H1 (cell line): ENCODE measurements at regions not wholly inside any gene's neighbourhood (a gene's known extent, or its start where the extent isn't known, plus 50 kb on each side); places are given as distances from the start of the nearest gene placed in this dataset.

ENCODE experiments used
- CTCF ChIA-PET: fragments of 300-600 bp; sonication (Branson Sonifier 250); formaldehyde crosslinking; loops from one replicate; lab custom pipeline; 2021; ENCODE audit not compliant: partially characterized antibody; lab: Charles Lee
- POLR2A ChIA-PET: fragments of 300-600 bp; sonication (Branson Sonifier 250); formaldehyde crosslinking; loops from one replicate; lab custom pipeline; 2021; ENCODE audit warnings: inconsistent platforms; ENCODE audit not compliant: partially characterized antibody; lab: Charles Lee
- DNase-seq, 2 experiments: peaks; one replicate each; pipeline versions ENCODE4 v3.0.0 to v3.0.0-alpha.2; 2010 to 2022; ENCODE audit warnings: low spot score in 2 of 2, low read depth in 1 of 2, mixed read lengths in 1 of 2
- FAIRE-seq: peaks from 2 replicates; lab custom pipeline; 2011; peaks lifted over from hg19 to GRCh38; lab: Jason Lieb, UNC
- H2AFZ ChIP-seq: 2 replicates; pipeline ENCODE4 v1.8.1; 2012; ENCODE audit warnings: low read length, inconsistent platforms
- H2AK5ac ChIP-seq: 2 replicates; pipeline ENCODE4 v1.6.1; 2013; ENCODE audit warnings: low read depth, low read length
- H2BK120ac ChIP-seq: replicated peaks from 2 replicates; pipeline ENCODE3; 2013; ENCODE audit warnings: low read depth, low read length, inconsistent platforms
- H2BK12ac ChIP-seq: 2 replicates; pipeline ENCODE4 v1.6.1; 2013; ENCODE audit warnings: low read depth, low read length
- H2BK15ac ChIP-seq: 2 replicates; pipeline ENCODE4 v1.6.1; 2013; ENCODE audit warnings: low read length
- H2BK20ac ChIP-seq: 2 replicates; pipeline ENCODE4 v1.6.1; 2013; ENCODE audit warnings: low read length
- H2BK5ac ChIP-seq: 2 replicates; pipeline ENCODE4 v1.6.1; 2013; ENCODE audit warnings: low read depth, low read length
- H3K14ac ChIP-seq: 2 replicates; pipeline ENCODE4 v1.6.1; 2013; ENCODE audit warnings: inconsistent platforms; ENCODE audit not compliant: insufficient read length
- H3K18ac ChIP-seq: 2 replicates; pipeline ENCODE4 v1.6.1; 2013; ENCODE audit warnings: low read length; ENCODE audit errors: extremely low read depth
- H3K23ac ChIP-seq: 2 replicates; pipeline ENCODE4 v1.6.1; 2013; ENCODE audit warnings: inconsistent platforms; ENCODE audit not compliant: insufficient read length
- H3K23me2 ChIP-seq: 2 replicates; pipeline ENCODE4 v1.6.1; 2013; ENCODE audit warnings: low read depth, low read length
- H3K27ac ChIP-seq: 2 replicates; pipeline ENCODE4 v1.6.1; 2011; ENCODE audit warnings: low read depth, low read length, inconsistent platforms
- H3K27me3 ChIP-seq, 4 experiments: replicated peaks in 1 of 4; 1 replicate in 1 of 4; 2 replicates in 3 of 4; pipeline versions ENCODE4 v1.6.1 to v1.8.1; 2011 to 2013; ENCODE audit warnings: low read length in 3 of 4, mild to moderate bottlenecking in 3 of 4, inconsistent platforms in 2 of 4, mixed read lengths in 2 of 4, moderate library complexity in 1 of 4; ENCODE audit not compliant: control insufficient read depth in 3 of 4, insufficient read depth in 3 of 4; ENCODE audit errors: extremely low read depth in 1 of 4
- H3K36me3 ChIP-seq, 4 experiments: 2 replicates each; pipeline versions ENCODE4 v1.6.1 to v1.8.1; 2011 to 2013; ENCODE audit warnings: mild to moderate bottlenecking in 4 of 4, low read length in 3 of 4, moderate library complexity in 2 of 4, control low read depth in 1 of 4, inconsistent platforms in 1 of 4; ENCODE audit not compliant: insufficient read depth in 4 of 4, control insufficient read depth in 2 of 4
- H3K4ac ChIP-seq: replicated peaks from 2 replicates; pipeline ENCODE3; 2013; ENCODE audit warnings: low read length, low read depth, mixed read lengths, inconsistent platforms; ENCODE audit not compliant: insufficient read length
- H3K4me1 ChIP-seq, 4 experiments: replicated peaks in 1 of 4; 1 replicate in 1 of 4; 2 replicates in 3 of 4; pipeline versions ENCODE4 v1.6.1 to v1.8.1; 2011 to 2013; ENCODE audit warnings: low read length in 3 of 4, inconsistent platforms in 2 of 4, mixed read lengths in 1 of 4; ENCODE audit not compliant: insufficient read depth in 4 of 4, control insufficient read depth in 3 of 4
- H3K4me2 ChIP-seq, 2 experiments: 2 replicates each; pipeline versions ENCODE4 v1.6.1 to v1.8.1; 2011 to 2013; ENCODE audit warnings: low read depth in 2 of 2, low read length in 2 of 2, control low read depth in 1 of 2, inconsistent platforms in 1 of 2, mild to moderate bottlenecking in 1 of 2; ENCODE audit not compliant: insufficient read depth in 1 of 2
- H3K4me3 ChIP-seq, 4 experiments: fragments of 200-600, 300-600 bp in 1 of 4; sonication (generic), shearing (Covaris generic), sonication (Bioruptor Twin) in 1 of 4; 2 replicates each; pipeline versions ENCODE4 v1.5.1 to v1.8.1; 2011 to 2016; ENCODE audit warnings: low read length in 4 of 4, low read depth in 3 of 4, control low read depth in 2 of 4, inconsistent platforms in 2 of 4, mild to moderate bottlenecking in 2 of 4, mixed read lengths in 1 of 4, moderate library complexity in 1 of 4; ENCODE audit not compliant: insufficient read depth in 2 of 4; ENCODE audit errors: extremely low read depth in 1 of 4
- H3K56ac ChIP-seq: replicated peaks from 2 replicates; pipeline ENCODE3; 2013; ENCODE audit warnings: low read depth, mild to moderate bottlenecking, mixed read lengths, low read length, inconsistent platforms; ENCODE audit not compliant: insufficient read length
- H3K79me1 ChIP-seq: 2 replicates; pipeline ENCODE4 v1.6.1; 2013; ENCODE audit warnings: low read depth, low read length, control low read depth
- H3K79me2 ChIP-seq, 2 experiments: 2 replicates each; pipeline versions ENCODE4 v1.6.1 to v1.8.1; 2012 to 2013; ENCODE audit warnings: low read length in 2 of 2, mild to moderate bottlenecking in 2 of 2, inconsistent platforms in 1 of 2; ENCODE audit not compliant: insufficient read depth in 2 of 2, control insufficient read depth in 1 of 2
- H3K9ac ChIP-seq, 4 experiments: replicated peaks in 1 of 4; 1 replicate in 1 of 4; 2 replicates in 3 of 4; pipeline versions ENCODE4 v1.6.1 to v1.8.1; 2011 to 2013; ENCODE audit warnings: low read depth in 3 of 4, low read length in 3 of 4, control low read depth in 2 of 4, mild to moderate bottlenecking in 2 of 4, moderate library complexity in 2 of 4, inconsistent platforms in 1 of 4; ENCODE audit errors: extremely low read depth in 1 of 4
- H3K9me3 ChIP-seq, 2 experiments: 2 replicates each; pipeline versions ENCODE4 v1.6.1 to v1.8.1; 2012 to 2013; ENCODE audit warnings: mild to moderate bottlenecking in 2 of 2, moderate library complexity in 2 of 2, control low read depth in 1 of 2, inconsistent platforms in 1 of 2, low read depth in 1 of 2, low read length in 1 of 2, mixed read lengths in 1 of 2; ENCODE audit not compliant: insufficient read depth in 2 of 2
- H4K20me1 ChIP-seq, 2 experiments: replicated peaks in 1 of 2; 2 replicates each; pipeline versions ENCODE3 to v1.8.1; 2011 to 2013; ENCODE audit warnings: inconsistent platforms in 2 of 2, low read length in 2 of 2, mild to moderate bottlenecking in 1 of 2; ENCODE audit not compliant: insufficient read depth in 2 of 2, control insufficient read depth in 1 of 2
- H4K5ac ChIP-seq: 2 replicates; pipeline ENCODE4 v1.6.1; 2013; ENCODE audit warnings: low read length, low read depth, mixed read lengths, inconsistent platforms; ENCODE audit not compliant: insufficient read length
- H4K8ac ChIP-seq: 2 replicates; pipeline ENCODE4 v1.8.0; 2013; ENCODE audit warnings: mild to moderate bottlenecking, moderate library complexity, low read length, inconsistent platforms; ENCODE audit not compliant: insufficient read depth; ENCODE audit errors: extremely low read depth
- H4K91ac ChIP-seq: replicated peaks from 2 replicates; pipeline ENCODE3; 2013; ENCODE audit warnings: low read length, mixed read lengths, inconsistent platforms; ENCODE audit not compliant: insufficient read length
- CEBPB ChIP-seq: IDR thresholded peaks from 2 replicates; pipeline ENCODE4 v1.6.1; 2012; ENCODE audit warnings: low read depth, low read length
- MAFK ChIP-seq: IDR thresholded peaks from 2 replicates; pipeline ENCODE4 v1.6.1; 2012; ENCODE audit warnings: low read depth, mild to moderate bottlenecking, improper control_type of control experiment, low read length
- SRF ChIP-seq: IDR thresholded peaks from 2 replicates; pipeline ENCODE4 v1.6.1; 2011; ENCODE audit warnings: mild to moderate bottlenecking, low read depth, low read length, moderate library complexity
- WGBS, 2 experiments: shearing (Covaris generic) in 1 of 2; methylation state at CpG; one replicate each; pipeline versions ENCODE4 v1.1.6 to v1.1.7; 2013 to 2015; ENCODE audit warnings: low lambda C conversion rate in 2 of 2, mixed read lengths in 2 of 2, inconsistent platforms in 1 of 2, low coverage in 1 of 2, missing lambda C conversion rate in 1 of 2; ENCODE audit not compliant: insufficient replicate concordance in 2 of 2, insufficient coverage in 1 of 2, insufficient read length in 1 of 2; ENCODE audit errors: extremely low coverage in 1 of 2, missing lambda C conversion rate in 1 of 2; 5-methylcytosine and 5-hydroxymethylcytosine counted together

DNA sequence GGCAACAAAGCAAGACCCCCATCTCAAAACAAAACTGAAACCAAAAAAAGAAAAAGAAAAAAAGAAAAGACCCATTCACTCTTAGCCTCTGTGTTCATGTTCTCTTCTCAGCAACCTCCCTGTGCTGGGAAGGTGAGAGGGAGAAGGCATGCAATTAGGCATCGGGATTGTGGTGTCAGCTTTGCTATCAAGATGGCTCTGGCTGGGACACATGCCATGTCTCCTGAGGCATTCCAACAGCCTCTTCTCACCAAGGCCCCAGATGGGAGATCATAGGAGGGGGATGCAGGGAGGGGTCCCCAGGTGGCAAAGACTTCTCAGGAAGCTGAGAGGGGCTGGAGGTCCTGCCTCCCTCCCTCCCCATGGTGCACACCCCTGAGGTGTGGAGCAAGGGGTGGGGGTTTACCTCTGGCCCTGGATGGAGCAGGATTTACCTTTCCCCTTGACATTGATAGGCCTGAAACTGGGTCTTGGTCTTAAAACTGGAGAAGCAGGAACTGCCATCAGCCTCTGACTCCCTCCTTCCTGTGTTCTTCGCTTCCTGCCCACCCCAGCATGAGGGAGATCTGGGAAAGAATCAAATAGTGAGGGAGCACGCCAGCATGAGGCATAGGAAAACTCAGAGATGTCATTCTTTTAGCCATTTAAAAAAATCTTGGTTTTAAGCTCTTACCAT, 96.2 kb upstream of the DUSP5 start:
- H3K14ac ChIP-seq, result no peak overlapping the region
- no peak overlapping the region for H3K18ac ChIP-seq
- no peak overlapping the region for H3K4me3 ChIP-seq
- H3K9me3 ChIP-seq, result no peaks in the 10 kb centered on the region
- H2BK120ac ChIP-seq, result no peak overlapping the region
- H2BK20ac ChIP-seq, result no peak overlapping the region
- CTCF ChIA-PET, result interaction anchor here (1.4 to 2.6 kb wide), 3 partner anchors 10 to 47 kb away, joined by 3 to 9 read pairs (median 8); no protein-coding TSS in a partner anchor
- no peak overlapping the region for H4K8ac ChIP-seq
- H2BK12ac ChIP-seq, result no peak overlapping the region
- H3K36me3 ChIP-seq, result no peaks in the 10 kb centered on the region
- DNase-seq (no peak), FAIRE-seq (no peak)
- H2BK5ac ChIP-seq, result no peak overlapping the region
- H3K56ac ChIP-seq, result no peak overlapping the region
- H3K4ac ChIP-seq, result no peak overlapping the region
- 91% methylated on average over 3 of the region's 3 CpGs; no CpG with 5 or more reads in 1 of the 2 experiments for WGBS, 2 experiments
- H4K5ac ChIP-seq, result no peak overlapping the region
- H2BK15ac ChIP-seq, result peak overlapping the region; percentile 95; the same call in 1 of the 2 replicates
- no peaks in the 10 kb centered on the region for H3K27me3 ChIP-seq
- POLR2A ChIA-PET, result no interaction called here
- H2AK5ac ChIP-seq, result no peak overlapping the region
- no peaks in the 10 kb centered on the region for H3K23me2 ChIP-seq
- H2AFZ ChIP-seq, result no peak overlapping the region
- H3K79me2 ChIP-seq, result no peaks in the 10 kb centered on the region
- H4K91ac ChIP-seq, result no peak overlapping the region
- no peaks in the 10 kb centered on the region for H4K20me1 ChIP-seq
- H3K27ac ChIP-seq, result no peak overlapping the region
- peaks cover 0 to 6% (median 3%) of the 10 kb centered on the region in 4 experiments; a peak in 2 of 7 replicates for H3K4me1 ChIP-seq
- no peak for TF ChIP-seq SRF
- no peak for TF ChIP-seq MAFK
- TF ChIP-seq CEBPB, result no peak
- H3K9ac ChIP-seq, result no peak overlapping the region
- no peaks in the 10 kb centered on the region for H3K79me1 ChIP-seq
- H3K4me2 ChIP-seq, result no peak overlapping the region
- H3K23ac ChIP-seq, result no peak overlapping the region
